ENCODE measurements at regions not wholly inside any gene's neighbourhood (a gene's known extent, or its start where the extent isn't known, plus 50 kb on each side); places are given as distances from the start of the nearest gene placed in this dataset.

DNA sequence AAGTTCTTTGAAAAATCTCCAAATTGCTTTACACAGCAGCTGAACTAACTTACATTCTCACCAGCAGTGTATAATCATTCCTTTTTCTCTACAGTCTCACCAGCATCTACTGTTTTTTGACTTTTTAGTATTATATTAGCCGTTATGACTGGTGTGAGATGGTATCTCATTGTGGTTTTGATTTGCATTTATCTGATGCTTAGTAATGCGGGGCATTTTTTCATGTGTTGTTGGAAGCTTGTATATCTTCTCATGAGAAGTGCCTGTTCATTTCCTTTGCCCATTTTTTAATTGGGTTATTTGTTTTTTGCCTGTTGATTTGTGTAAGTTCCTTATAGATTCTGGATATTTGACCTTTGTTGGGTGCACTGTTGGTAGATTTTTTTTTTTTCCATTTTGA is 931.7 kb downstream of the CENPC start:
- intact Hi-C loops (cut with DNase I), result no loop called here
- WGBS, result 87% methylated on average over 2 of the region's 2 CpGs
- TF ChIP-seq POLR2AphosphoS5 (IDR thresholded peaks at IDR 0.05) (no peak), CTCF (IDR thresholded peaks at IDR 0.05) (no peak), POLR2A (IDR thresholded peaks at IDR 0.05; ENCODE audit: low read depth) (no peak), EP300 (IDR thresholded peaks at IDR 0.05) (no peak)

GRCh38 chr4:66609014-66609413 is 936.3 kb downstream of the CENPC start:
- TF ChIP-seq CTCF (IDR thresholded peaks at IDR 0.05), result no peak
- TF ChIP-seq POLR2AphosphoS5 (IDR thresholded peaks at IDR 0.05), result no peak
- no peaks in the 10 kb centered on the region for H3K36me3 ChIP-seq
- no peaks in the 10 kb centered on the region for H3K4me1 ChIP-seq
- no peaks in the 10 kb centered on the region for H3K9me3 ChIP-seq
- intact Hi-C loops (cut with DNase I), result no loop called here
- peak; percentile 85 for DNase-seq (ENCODE audit: extremely low spot score)
- no peaks in the 10 kb centered on the region for H3K27me3 ChIP-seq
- H3K27ac ChIP-seq (replicated peaks in 1 of 4), result no peak overlapping the region
- 100% methylated on average over 2 of the region's 2 CpGs for WGBS
- no peak overlapping the region for H3K4me3 ChIP-seq

More for the DNA sequence above, 931.7 kb downstream of the CENPC start:
- H3K4me3 ChIP-seq, result no peak overlapping the region
- no peaks in the 10 kb centered on the region for H3K27me3 ChIP-seq
- no peak for DNase-seq (ENCODE audit: extremely low spot score)
- no peaks in the 10 kb centered on the region for H3K4me1 ChIP-seq
- H3K36me3 ChIP-seq, result no peaks in the 10 kb centered on the region
- peaks cover 0 to 13% (median 4%) of the 10 kb centered on the region in 4 donors for H3K9me3 ChIP-seq
- no peak overlapping the region for H3K27ac ChIP-seq (replicated peaks in 1 of 4)

DNA sequence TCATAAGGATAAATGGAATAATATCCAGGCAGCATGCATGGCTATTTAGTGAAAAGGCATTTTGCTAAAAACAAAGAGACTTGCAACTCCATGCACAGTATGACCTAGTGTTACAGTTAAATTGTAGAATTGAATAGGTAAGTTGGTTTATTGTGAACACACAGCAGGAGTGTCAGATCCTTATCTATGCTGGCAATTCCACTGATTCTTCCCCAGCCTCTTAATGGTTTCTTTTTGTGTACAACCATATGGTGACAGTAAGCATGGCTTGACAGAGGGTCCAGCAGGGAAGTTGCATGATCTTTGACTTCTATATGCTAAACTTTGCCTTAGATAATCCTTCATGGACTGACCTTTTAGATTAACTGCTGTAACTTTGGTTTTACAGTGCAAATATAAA is 936.6 kb upstream of the EPHA5 start:
- Histone ChIP-seq H3K4me3 (no peak overlapping the region), H3K4me1 (no peaks in the 10 kb centered on the region), H3K9me3 (no peaks in the 10 kb centered on the region), H3K27me3 (no peaks in the 10 kb centered on the region), H3K36me3 (no peaks in the 10 kb centered on the region), H3K27ac (replicated peaks in 1 of 4) (no peak overlapping the region)
- no peak for TF ChIP-seq EP300 (IDR thresholded peaks at IDR 0.05)
- TF ChIP-seq POLR2AphosphoS5 (IDR thresholded peaks at IDR 0.05), result no peak
- TF ChIP-seq CTCF (IDR thresholded peaks at IDR 0.05), result no peak
- no peak for DNase-seq (ENCODE audit: extremely low spot score)
- intact Hi-C loops (cut with DNase I), result no loop called here

DNA sequence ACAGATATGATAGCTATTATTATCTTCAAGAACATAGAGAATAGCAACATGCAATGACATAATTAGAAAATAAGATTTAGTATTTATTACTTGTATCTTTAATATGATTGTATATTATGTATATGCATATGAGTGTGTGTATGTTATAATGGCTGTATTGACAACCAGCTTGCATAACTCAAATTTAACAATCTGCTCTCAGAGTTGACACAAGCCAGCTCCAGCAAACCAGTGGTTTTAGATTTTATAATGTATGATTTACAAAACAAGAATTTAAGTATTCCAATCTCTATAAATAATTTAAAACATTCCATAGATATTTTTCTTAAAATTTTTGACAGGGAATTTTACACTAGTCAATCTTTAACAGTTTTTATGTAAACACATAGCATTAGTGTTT is 935.9 kb upstream of the EPHA5 start:
- TF ChIP-seq CTCF (IDR thresholded peaks at IDR 0.05) (no peak), POLR2A (IDR thresholded peaks at IDR 0.05; ENCODE audit: low read depth) (no peak), POLR2AphosphoS5 (IDR thresholded peaks at IDR 0.05) (no peak), EP300 (IDR thresholded peaks at IDR 0.05) (no peak)
- Histone ChIP-seq H3K36me3 (no peaks in the 10 kb centered on the region), H3K4me3 (no peak overlapping the region), H3K4me1 (no peaks in the 10 kb centered on the region), H3K27me3 (no peaks in the 10 kb centered on the region), H3K27ac (replicated peaks in 1 of 4) (no peak overlapping the region), H3K9me3 (no peaks in the 10 kb centered on the region)
- no peak for DNase-seq (ENCODE audit: extremely low spot score)
- intact Hi-C loops (cut with DNase I), result no loop called here

DNA sequence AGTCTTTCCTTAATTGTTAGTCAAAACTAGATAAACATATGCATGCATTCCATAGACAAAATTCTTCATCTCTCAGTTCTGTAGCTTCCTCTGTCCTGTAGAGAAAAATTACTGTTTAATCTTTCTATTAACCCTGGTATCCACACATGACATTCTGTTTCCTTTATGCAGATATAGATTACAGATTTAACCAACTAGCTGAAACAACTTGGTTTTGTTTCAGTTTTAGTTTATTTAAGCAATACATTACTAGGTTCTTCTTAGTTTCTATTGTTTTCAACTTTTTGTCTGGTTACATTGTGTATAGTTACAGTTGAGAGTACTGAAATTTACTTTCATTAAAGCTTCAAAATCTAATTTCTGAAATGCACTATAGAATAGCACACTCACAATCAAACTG is 933.9 kb upstream of the EPHA5 start:
- no peaks in the 10 kb centered on the region for H3K9me3 ChIP-seq
- intact Hi-C loops (cut with DNase I), result no loop called here
- TF ChIP-seq POLR2AphosphoS5 (IDR thresholded peaks at IDR 0.05) (no peak), EP300 (IDR thresholded peaks at IDR 0.05) (no peak), CTCF (IDR thresholded peaks at IDR 0.05) (no peak), POLR2A (IDR thresholded peaks at IDR 0.05; ENCODE audit: low read depth) (no peak)
- no peaks in the 10 kb centered on the region for H3K27me3 ChIP-seq
- no peak overlapping the region for H3K27ac ChIP-seq (replicated peaks in 1 of 4)
- no peak overlapping the region for H3K4me3 ChIP-seq
- H3K36me3 ChIP-seq, result no peaks in the 10 kb centered on the region
- no peak for DNase-seq (ENCODE audit: extremely low spot score)
- H3K4me1 ChIP-seq, result no peaks in the 10 kb centered on the region

All from esophagus muscularis mucosa (tissue), 4 donors.